ENCODE measurements at regions not wholly inside any gene's neighbourhood (a gene's known extent, or its start where the extent isn't known, plus 50 kb on each side); places are given as distances from the start of the nearest gene placed in this dataset.

- WGBS, 5 donors = 47 to 61% (median 52%) methylated on average over 7 of the region's 7 CpGs
- H3K4me3 ChIP-seq = no peak overlapping the region
- peak overlapping the region in 1 of 5 donors; percentile 20 for H3K27ac ChIP-seq
- H3K9me3 ChIP-seq = no peaks in the 10 kb centered on the region
- H3K4me1 ChIP-seq = no peaks in the 10 kb centered on the region
- DNase-seq = peak in 1 of 2 donors; percentile 24
- TF ChIP-seq POLR2A (IDR thresholded peaks at IDR 0.05) (no peak), EP300 (IDR thresholded peaks at IDR 0.05) (no peak), POLR2AphosphoS5 (IDR thresholded peaks at IDR 0.05) (no peak), CTCF (IDR thresholded peaks at IDR 0.05) (no peak)
- H3K27me3 ChIP-seq = no peaks in the 10 kb centered on the region
- intact Hi-C loops (cut with DNase I; ENCODE audit: low total_unique reads) = no loop called here
- H3K36me3 ChIP-seq = no peaks in the 10 kb centered on the region
These were observed 132.1 kb upstream of the SETBP1 start for GRCh38 chr18:44548291-44549221.

GRCh38 chr18:44552706-44553105 lies 128.0 kb upstream of the SETBP1 start:
- no peaks in the 10 kb centered on the region for H3K4me1 ChIP-seq
- TF ChIP-seq CTCF (IDR thresholded peaks at IDR 0.05) (no peak), EP300 (IDR thresholded peaks at IDR 0.05) (no peak), POLR2A (IDR thresholded peaks at IDR 0.05) (no peak), POLR2AphosphoS5 (IDR thresholded peaks at IDR 0.05) (no peak)
- no peaks in the 10 kb centered on the region for H3K27me3 ChIP-seq
- intact Hi-C loops (cut with DNase I; ENCODE audit: low total_unique reads) = no loop called here
- DNase-seq = no peak
- no peak overlapping the region for H3K27ac ChIP-seq
- 61 to 78% (median 72%) methylated on average over 2 of the region's 2 CpGs for WGBS, 5 donors
- no peaks in the 10 kb centered on the region for H3K9me3 ChIP-seq
- H3K4me3 ChIP-seq = no peak overlapping the region
- H3K36me3 ChIP-seq = no peaks in the 10 kb centered on the region

- Histone ChIP-seq H3K4me3 (no peak overlapping the region), H3K9me3 (no peaks in the 10 kb centered on the region), H3K36me3 (no peaks in the 10 kb centered on the region), H3K4me1 (no peaks in the 10 kb centered on the region), H3K27me3 (no peaks in the 10 kb centered on the region), H3K27ac (no peak overlapping the region)
- intact Hi-C loops (cut with DNase I; ENCODE audit: low total_unique reads) = no loop called here
- 38 to 66% (median 52%) methylated on average over 3 of the region's 3 CpGs for WGBS, 5 donors
- TF ChIP-seq POLR2AphosphoS5 (IDR thresholded peaks at IDR 0.05) (no peak), CTCF (IDR thresholded peaks at IDR 0.05) (no peak), EP300 (IDR thresholded peaks at IDR 0.05) (no peak), POLR2A (IDR thresholded peaks at IDR 0.05) (no peak)
- no peak for DNase-seq
These were observed 124.4 kb upstream of the SETBP1 start for GRCh38 chr18:44556296-44556695.

- Histone ChIP-seq H3K9me3 (no peaks in the 10 kb centered on the region), H3K36me3 (no peaks in the 10 kb centered on the region), H3K27me3 (no peaks in the 10 kb centered on the region), H3K4me3 (no peak overlapping the region), H3K27ac (no peak overlapping the region), H3K4me1 (no peaks in the 10 kb centered on the region)
- intact Hi-C loops (cut with DNase I; ENCODE audit: low total_unique reads) = no loop called here
- TF ChIP-seq EP300 (IDR thresholded peaks at IDR 0.05) (no peak), POLR2A (IDR thresholded peaks at IDR 0.05) (no peak), POLR2AphosphoS5 (IDR thresholded peaks at IDR 0.05) (no peak), CTCF (IDR thresholded peaks at IDR 0.05) (no peak)
- 57 to 70% (median 63%) methylated on average over 2 of the region's 2 CpGs for WGBS, 5 donors
- DNase-seq = peak in 1 of 2 donors; percentile 49
These were observed 123.0 kb upstream of the SETBP1 start for GRCh38 chr18:44557616-44558151.
